GM21737 (cell line): ENCODE measurements at regions not wholly inside any gene's neighbourhood (a gene's known extent, or its start where the extent isn't known, plus 50 kb on each side); places are given as distances from the start of the nearest gene placed in this dataset.
"Not testable (repeated sequence)": the region's sequence is repeated elsewhere in the genome, so short reads cannot be mapped to it uniquely, and the experiment has no call there.

ENCODE experiments used
- ATAC-seq: cut with Tn5 transposase; IDR thresholded peaks from one replicate; pipeline ENCODE4 v1.9.1; 2021; ENCODE audit warnings: mild to moderate bottlenecking, moderate library complexity; ENCODE audit not compliant: unreplicated experiment

DNA sequence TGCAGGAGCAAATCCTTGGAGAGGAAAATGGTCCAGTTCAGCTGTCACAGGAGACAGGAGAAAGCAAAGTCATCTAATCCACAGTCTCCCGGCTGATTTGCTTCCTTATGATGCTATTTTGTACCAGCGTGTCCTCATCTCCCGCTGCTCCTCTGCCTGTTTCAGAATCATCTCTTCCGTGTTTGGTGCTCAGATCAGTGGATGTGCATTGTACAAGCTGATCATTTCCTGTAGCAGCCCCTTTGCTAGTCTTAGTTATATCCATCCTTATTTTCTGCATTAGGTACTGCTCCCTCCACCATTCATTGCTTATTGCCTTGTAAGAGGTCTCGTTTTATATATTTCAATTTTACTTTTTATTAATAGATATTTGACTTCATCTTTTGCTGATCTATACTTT is 219.9 kb upstream of the PRSS58 start:
- ATAC-seq: not testable (repeated sequence)

DNA sequence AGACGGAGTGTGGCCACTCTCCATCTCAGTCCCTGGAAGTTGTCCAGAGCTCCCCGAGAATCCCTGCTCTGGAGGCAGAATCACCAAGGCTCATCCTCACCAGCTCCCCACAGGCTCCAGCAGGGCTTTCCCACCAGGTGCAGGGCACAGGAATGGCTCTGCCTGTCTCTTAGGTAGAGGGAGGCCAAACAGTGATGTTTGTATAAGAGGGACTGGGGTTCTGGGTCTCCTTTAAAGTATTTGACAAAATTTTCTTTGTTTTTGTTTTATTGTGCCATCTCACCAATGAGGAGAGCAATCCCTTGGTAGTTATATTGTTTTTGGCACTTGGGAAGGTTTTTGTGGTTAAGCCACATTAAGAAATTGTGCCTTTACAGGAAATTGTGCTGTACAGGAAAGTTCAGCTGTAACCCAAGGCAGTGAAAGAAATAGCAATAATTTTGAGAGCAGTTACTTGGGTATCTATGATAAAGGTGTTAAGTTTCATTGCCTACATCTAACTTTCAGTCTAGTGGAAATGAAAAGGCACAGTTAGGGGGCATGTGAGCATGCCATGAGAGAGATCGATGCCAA is 219.3 kb upstream of the PRSS58 start:
- ATAC-seq: no peak

DNA sequence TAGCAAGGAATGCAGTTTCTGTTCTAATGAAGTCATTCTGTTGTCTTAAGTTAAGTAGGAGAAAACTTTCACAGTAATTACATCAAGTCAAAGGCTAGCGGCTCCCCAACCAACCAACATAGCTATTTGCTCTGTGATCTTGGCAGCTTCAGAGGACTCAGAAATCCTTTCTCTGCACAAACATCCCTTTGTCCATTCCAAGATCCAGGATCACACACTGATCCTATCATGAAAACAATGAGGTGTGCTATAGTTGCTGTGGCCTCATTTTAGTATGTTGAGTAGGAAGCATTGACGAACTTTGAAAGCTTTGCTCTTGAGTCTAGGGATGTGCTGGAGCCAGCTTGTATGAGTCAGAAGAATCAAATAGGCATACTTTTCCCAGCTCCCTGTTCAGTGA is 218.2 kb upstream of the PRSS58 start:
- ATAC-seq: no peak

DNA sequence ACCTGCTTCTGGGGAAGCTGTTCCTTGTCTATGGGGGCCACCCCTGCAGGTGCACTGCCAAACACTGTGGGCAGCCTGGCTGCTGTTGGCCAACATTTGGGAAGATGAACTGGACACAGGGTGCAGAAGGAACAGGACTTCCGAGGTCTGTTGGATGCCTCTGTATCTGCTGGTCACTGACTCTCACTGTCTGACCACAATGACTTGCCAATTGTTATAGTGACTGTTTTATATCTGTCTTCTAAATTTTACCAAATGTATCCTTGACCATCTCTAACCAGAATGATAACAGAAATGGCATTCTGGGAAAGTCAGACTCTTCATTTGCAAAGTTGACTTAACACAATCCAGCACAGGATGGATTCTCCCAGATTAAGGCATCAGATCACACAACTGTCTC is 214.0 kb upstream of the PRSS58 start:
- ATAC-seq: no peak

DNA sequence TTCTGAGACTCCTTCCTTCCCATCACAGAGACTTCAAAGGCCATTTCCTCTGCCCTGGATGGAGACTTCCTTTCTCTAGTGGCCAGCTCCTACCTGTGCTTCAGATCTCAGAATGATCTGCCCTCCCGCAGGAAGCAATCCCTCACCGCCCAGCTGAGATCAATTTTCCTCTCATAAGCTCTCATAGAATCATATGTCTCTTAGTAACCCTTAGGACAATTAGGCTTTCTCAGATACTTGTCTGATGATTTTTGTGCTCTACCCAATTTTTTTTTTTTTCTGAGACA is 212.6 kb upstream of the PRSS58 start:
- ATAC-seq: no peak

DNA sequence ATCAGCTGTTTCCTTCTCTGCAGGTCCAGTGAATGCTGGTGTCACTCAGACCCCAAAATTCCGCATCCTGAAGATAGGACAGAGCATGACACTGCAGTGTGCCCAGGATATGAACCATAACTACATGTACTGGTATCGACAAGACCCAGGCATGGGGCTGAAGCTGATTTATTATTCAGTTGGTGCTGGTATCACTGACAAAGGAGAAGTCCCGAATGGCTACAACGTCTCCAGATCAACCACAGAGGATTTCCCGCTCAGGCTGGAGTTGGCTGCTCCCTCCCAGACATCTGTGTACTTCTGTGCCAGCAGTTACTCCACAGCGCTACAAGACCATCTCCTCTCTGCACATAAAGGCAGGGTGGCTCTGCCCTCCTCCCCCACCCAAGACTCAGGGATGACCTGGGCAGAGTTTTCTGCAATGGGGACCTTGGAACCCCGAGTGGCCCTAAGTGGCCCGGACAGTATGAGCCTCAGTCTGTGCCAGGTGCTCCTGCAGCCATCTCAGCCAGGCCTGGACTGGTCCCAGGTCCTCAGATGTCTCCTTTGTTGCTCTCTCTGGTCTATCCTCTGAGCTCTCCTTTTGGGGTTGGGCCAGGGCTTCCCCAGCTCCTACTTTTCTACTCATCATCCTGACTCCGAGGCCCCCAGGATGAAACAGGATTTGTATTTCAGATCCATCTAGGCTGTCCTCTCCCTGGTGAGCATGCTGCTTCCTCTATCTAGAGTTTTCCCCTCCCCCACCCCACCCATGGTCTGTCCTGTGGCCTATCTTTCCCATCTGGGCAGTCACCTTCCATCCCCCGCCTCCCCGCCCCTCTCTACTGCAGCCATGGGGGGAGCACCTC is 212.1 kb upstream of the PRSS58 start:
- no peak for ATAC-seq

DNA sequence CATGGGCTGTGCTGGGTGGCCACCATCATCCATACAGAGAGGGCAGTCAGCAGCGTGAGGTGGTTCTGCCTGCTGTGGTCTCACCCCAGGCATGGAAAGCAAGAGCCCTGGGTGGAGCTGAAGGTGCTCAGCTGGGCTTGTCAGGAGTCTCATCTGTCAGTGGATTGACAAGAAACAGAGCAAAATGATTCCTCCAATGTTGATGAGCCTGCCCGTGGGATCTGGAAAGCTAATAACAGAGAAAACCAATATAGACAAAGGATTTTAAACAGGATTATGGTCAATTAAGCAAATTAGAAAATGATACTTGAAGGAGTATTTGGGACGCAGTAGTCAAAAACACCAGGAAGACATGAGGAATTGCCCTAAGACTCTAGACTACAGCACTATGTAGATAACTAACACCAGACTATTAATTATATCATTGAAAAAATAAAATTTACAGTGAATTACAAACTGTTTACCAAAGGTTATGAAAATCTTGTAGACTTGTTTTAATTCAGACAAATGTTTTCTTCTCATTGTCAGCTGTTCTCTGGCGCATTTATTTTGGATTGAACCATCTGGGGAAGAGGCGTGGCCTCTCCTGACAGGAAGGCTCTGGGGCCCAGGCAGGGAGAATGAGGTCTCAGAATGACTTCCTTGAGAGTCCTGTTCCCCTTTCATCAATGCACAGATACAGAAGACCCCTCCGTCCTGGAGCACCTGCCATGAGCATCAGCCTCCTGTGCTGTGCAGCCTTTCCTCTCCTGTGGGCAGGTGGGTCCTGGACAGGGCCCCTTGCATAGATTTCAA is 211.2 kb upstream of the PRSS58 start:
- ATAC-seq: no peak

DNA sequence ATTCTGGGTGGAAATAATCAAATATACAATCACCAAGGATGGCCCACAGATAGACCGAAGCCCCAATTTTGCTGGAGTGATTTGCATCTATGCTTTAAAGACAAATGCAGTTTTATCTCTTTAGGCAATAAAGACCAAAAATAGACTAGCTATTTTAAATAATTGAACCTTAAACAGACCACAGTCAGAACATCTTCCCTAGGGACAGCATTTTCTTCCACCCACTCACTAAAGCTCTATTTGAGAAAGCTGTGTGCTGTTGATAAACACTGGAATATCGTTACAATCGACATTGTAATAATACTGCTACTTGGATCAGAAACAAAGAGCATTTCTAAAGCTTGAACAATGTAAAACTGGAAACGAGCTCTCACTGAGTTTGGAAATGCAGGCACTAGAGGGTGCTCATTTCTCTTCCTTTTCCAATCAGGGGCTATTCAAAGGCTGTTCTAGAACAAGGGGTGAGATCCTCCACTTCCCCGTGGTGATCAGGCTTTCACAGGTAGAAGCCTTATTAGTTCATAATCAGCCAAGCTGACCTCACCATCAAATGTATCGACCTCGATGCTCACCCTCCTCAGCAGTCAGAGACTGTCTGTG is 209.3 kb upstream of the PRSS58 start:
- ATAC-seq: not testable (repeated sequence)

DNA sequence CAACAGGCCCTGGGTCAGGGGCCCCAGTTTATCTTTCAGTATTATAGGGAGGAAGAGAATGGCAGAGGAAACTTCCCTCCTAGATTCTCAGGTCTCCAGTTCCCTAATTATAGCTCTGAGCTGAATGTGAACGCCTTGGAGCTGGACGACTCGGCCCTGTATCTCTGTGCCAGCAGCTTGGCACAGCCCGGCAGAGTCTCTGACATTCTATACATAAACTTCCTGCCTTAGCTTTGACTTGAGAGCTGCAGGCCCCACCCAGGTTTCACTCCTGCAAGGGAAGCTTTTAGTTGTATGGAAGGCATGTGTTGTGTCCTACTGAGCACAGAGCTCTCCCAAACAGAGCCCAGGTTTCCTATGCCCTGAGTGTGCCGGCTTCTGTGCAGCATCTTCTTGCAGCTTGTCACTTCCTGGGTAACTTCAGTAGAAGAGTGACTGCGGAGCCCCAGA is 205.6 kb upstream of the PRSS58 start:
- ATAC-seq: no peak

DNA sequence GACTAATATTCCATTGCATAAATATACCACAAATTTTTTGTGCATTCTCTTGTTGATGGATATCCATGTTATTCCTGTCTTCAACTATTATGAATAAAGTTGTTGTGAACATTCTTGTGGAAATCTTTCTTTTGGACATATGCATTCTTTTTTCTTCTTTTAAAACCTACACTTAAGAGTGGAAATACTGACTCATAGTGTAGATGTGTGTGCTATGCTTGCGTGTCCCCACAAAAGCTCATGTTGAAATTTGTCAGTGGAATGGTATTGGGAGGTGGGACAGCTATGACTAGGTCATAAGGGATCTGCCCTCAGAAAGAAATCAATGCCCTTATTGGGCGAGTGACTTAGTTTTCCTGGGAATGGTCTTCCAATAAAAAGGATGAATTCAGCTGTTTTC is 203.6 kb upstream of the PRSS58 start:
- no peak for ATAC-seq

DNA sequence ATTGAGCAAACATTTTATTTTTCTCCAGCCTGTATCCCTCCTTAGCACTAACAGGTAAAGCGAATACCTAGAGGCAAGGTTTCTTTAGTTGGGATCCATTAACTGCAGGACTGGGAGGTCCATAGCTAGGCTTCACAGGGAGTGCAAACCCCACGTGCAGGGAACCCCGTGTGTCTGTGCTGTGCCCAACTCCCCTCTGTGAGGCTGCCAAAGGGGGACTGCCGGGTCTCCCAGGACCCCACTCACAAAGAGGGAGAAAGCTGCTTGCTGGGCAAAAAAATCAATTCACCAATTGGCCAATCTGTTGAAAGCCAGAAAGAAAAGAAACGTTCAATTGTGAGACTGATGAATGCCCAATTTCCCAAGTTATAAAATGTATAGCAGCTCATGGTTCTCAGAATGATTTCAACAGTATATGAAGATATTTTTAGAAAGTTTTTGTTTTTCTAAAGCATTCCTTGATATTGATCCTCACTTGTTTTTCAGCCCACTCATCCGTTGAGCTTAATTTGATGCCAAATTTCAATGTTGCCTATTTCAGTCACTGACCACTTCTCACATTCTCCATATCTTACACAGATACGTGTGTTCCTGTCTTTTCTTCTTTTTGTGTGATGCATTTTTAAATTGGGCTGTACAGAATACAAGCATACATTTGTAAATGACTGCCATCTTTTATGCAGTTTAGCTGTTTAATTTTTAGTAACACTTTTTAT is 202.7 kb upstream of the PRSS58 start:
- no peak for ATAC-seq

DNA sequence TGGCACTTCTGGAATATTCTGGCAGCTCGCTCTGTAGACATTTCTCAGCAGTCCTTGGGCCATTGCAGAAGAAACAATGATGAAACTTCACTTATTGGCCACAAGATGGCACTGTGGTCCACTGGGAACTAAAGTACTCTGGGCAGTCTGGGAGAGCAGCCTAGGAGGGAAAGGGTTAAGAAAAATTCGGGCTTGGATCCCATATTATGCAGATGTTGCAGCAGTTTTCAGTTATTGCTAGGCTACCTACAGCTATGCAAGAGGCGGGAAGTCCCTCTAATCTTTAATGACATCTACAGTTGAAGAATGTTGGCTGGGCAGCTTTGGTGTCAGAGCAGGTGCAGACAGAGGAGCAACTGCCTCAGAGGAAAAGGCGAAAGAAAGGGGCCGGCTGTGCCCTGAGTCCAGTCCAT is 201.7 kb upstream of the PRSS58 start:
- peak; percentile 72 for ATAC-seq

DNA sequence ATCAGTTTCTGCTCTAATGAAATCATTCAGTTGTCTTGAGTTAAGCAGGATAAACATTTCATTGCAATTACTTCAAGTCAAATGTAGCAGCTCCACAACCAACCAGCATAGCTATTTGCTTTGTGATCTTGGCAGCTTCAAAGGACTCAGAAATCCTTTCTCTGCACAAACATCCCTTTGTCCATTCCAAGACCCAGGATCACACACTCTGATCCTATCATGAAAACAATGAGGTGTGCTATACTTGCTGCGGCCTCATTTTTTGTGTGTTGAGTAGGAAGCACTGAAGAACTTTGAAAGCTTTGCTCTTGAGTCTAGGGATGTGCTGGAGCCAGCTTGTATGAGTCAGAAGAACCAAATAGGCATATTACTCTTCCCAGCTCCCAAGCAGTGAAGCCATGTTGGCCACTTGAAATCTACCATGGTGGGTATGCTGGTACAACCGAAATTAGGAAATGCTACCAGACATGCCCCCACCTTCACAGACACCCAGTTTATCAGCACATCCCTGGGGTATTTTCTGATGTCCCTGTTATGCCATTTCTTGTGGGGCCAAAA is 199.4 kb upstream of the PRSS58 start:
- ATAC-seq: no peak

DNA sequence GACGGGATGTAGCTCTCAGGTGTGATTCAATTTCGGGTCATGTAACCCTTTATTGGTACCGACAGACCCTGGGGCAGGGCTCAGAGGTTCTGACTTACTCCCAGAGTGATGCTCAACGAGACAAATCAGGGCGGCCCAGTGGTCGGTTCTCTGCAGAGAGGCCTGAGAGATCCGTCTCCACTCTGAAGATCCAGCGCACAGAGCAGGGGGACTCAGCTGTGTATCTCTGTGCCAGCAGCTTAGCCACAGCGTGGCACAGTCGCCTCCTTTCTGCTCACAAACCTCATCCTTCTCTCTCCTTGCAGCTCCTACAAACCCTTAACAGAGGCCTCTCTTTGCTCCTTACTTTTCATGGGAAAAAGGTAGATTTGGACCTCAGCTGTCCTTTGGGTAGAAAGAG is 197.5 kb upstream of the PRSS58 start:
- no peak for ATAC-seq

DNA sequence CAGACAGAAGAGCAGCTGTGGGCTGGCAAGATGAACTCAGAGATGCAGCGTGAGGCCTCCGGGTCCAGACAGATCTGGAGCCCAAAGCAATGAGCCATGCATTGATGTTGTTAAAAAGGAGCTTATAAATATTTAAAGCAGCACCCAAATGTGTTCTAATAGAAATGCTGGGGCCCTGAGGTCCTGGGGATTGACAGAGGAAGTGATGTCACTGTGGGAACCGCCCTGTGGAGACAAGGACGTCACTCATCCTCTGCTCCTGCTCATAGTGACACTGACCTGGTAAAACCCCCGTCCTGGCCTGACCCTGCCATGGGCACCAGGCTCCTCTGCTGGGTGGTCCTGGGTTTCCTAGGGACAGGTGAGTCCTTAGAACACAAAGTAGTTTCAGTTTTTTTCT is 197.0 kb upstream of the PRSS58 start:
- no peak for ATAC-seq

DNA sequence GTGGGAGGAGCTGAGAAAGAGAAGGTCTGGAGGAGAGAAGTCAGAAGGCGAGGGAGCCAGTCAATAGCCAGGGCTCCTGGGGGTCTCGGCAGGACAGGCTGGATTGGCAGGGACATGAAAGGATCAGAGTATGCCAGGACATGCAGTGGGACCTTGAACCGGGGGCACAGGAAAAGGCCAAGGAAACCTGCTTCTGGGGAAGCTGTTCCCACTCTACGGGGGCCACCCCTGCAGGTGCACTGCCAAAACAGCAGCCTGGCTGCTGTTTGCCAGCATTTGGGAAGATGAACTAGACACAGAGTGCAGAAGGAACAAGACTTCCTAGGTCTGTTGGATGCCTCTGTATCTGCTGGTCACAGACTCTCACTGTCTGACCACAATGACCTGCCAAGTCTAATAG is 194.9 kb upstream of the PRSS58 start:
- no peak for ATAC-seq

DNA sequence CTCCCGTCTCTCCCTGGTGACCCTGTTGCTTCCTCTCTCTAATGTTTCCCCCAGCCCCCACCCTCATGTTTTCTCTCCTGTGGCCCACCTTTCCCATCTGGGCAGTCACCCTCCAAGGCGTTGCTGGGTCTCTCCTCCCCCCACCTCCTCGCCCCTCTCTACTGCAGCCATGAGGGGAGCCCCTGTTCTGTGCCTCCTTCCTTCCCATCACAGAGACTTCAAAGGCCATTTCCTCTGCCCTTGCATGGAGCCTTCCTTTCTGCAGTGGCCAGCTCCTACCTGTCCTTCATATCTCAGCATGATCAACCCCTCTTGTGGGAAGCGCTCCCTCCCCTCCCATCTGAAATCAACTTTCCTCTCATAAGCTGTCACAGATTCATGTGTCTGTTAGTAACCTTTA is 194.0 kb upstream of the PRSS58 start:
- no peak for ATAC-seq

DNA sequence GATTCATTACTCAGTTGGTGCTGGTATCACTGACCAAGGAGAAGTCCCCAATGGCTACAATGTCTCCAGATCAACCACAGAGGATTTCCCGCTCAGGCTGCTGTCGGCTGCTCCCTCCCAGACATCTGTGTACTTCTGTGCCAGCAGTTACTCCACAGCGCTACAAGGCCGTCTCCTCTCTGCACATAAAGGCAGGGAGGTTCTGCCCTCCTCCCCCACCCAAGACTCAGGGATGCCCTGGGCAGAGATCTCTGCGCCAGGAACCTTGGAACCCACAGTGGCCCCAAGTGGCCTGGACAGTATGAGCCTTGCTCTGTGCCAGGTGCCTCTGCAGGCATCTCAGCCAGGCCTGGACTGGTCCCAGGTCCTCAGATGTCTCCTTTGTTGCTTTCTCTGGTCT is 193.4 kb upstream of the PRSS58 start:
- no peak for ATAC-seq

DNA sequence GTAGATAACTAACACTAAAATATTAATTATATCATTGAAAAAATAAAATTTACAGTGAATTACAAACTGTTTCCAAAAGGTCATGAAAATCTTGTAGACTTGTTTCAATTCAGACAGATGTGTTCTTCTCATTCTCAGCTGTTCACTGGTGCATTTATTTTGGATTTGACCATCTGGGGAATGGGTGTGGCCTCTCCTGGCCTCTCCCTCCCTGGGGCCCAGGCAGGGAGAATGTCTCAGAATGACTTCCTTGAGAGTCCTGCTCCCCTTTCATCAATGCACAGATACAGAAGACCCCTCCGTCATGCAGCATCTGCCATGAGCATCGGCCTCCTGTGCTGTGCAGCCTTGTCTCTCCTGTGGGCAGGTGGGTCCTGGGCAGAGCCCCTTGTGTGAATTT is 192.8 kb upstream of the PRSS58 start:
- no peak for ATAC-seq

DNA sequence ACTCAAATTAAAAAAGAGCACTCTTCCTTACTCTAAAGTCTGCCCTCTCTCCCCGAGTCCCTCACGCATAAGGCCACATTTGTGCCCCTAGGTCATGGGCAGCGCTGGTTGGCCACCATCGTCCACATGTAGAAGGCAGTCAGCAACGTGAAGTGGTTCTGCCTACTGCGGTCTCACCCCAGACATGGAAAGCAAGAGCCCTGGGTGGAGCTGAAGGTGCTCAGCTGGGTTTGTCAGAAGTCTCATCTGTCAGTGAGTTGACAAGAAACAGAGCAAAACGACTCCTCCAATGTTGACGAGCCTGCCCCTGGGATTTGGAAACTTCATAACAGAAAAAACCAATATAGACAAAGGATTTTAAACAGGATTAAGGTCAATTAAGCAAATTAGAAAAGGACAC is 192.3 kb upstream of the PRSS58 start:
- ATAC-seq: no peak

DNA sequence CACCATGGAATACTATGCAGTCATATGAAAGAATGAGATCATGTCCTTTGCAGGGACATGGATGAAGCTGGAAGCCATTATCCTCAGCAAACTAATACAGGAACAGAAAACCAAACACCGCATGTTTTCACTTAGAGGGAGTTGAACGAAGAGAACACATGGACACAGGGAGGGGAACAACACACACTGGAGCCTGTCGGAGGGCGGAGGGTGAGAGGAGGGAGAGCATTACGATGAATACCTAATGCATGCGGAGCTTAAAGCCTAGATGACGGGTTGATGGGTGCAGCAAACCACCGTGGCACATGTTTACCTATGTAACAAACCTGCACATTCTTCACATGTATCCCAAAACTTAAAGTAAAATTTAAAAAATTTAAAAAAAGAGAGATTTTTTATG is 191.0 kb upstream of the PRSS58 start:
- not testable (repeated sequence) for ATAC-seq
